ENCODE measurements at regions not wholly inside any gene's neighbourhood (a gene's known extent, or its start where the extent isn't known, plus 50 kb on each side); places are given as distances from the start of the nearest gene placed in this dataset.

- Histone ChIP-seq H3K9ac (ENCODE audit: insufficient read depth, low read length) (no peak overlapping the region), H4K20me1 (ENCODE audit: control insufficient read depth, extremely low read depth, insufficient read depth, low read length) (no peaks in the 10 kb centered on the region), H3K36me3 (ENCODE audit: control insufficient read depth, insufficient read depth, low read length) (no peaks in the 10 kb centered on the region), H3K79me2 (ENCODE audit: control insufficient read depth, insufficient read depth, low read length) (no peaks in the 10 kb centered on the region), H3K4me2 (ENCODE audit: extremely low read depth, insufficient read depth, low read length) (no peak overlapping the region), H3K27ac (ENCODE audit: insufficient read depth, low read length) (no peak overlapping the region), H3K4me1 (ENCODE audit: control insufficient read depth, extremely low read depth, insufficient read depth, low read length) (no peaks in the 10 kb centered on the region), H3K4me3 (replicated peaks in 1 of 4; ENCODE audit: control extremely low read depth in 1 of 4, insufficient read depth in 1 of 4, low read depth in 3 of 4, low read length in 4 of 4) (no peak overlapping the region), H2AFZ (ENCODE audit: low read length) (no peak overlapping the region), H3K9me3 (ENCODE audit: control insufficient read depth, insufficient read depth, low read depth, low read length) (no peaks in the 10 kb centered on the region), H3K27me3 (ENCODE audit: control insufficient read depth, insufficient read depth, low read length) (no peaks in the 10 kb centered on the region)
- TF ChIP-seq CTCF (conservative IDR thresholded peaks at IDR 0.05 in 1 of 2, IDR thresholded peaks at IDR 0.05 in 1 of 2; ENCODE audit: low read depth in 1 of 2, low read length in 2 of 2) (no peak), EZH2 (IDR thresholded peaks at IDR 0.05; ENCODE audit: low read length, missing control alignments) (no peak)
- no peak for DNase-seq (ENCODE audit: low read depth in 2 of 2)
These were observed 157.4 kb downstream of the ANKRD30B start for GRCh38 chr18:14905350-14905749.

- Histone ChIP-seq H3K9ac (ENCODE audit: insufficient read depth, low read length) (no peak overlapping the region), H3K4me3 (replicated peaks in 1 of 4; ENCODE audit: control extremely low read depth in 1 of 4, insufficient read depth in 1 of 4, low read depth in 3 of 4, low read length in 4 of 4) (no peak overlapping the region)
These were observed 158.0 kb downstream of the ANKRD30B start for GRCh38 chr18:14905979-14906378.

GRCh38 chr18:14907420-14907819, 159.4 kb downstream of the ANKRD30B start:
- DNase-seq (ENCODE audit: low read depth in 2 of 2), result no peak
- Histone ChIP-seq H3K27ac (ENCODE audit: insufficient read depth, low read length) (no peak overlapping the region), H3K9me3 (ENCODE audit: control insufficient read depth, insufficient read depth, low read depth, low read length) (no peaks in the 10 kb centered on the region), H3K36me3 (ENCODE audit: control insufficient read depth, insufficient read depth, low read length) (no peaks in the 10 kb centered on the region), H3K9ac (ENCODE audit: insufficient read depth, low read length) (no peak overlapping the region), H3K4me3 (replicated peaks in 1 of 4; ENCODE audit: control extremely low read depth in 1 of 4, insufficient read depth in 1 of 4, low read depth in 3 of 4, low read length in 4 of 4) (no peak overlapping the region), H3K4me1 (ENCODE audit: control insufficient read depth, extremely low read depth, insufficient read depth, low read length) (no peaks in the 10 kb centered on the region), H3K4me2 (ENCODE audit: extremely low read depth, insufficient read depth, low read length) (no peak overlapping the region), H3K27me3 (ENCODE audit: control insufficient read depth, insufficient read depth, low read length) (no peaks in the 10 kb centered on the region), H2AFZ (ENCODE audit: low read length) (no peak overlapping the region), H4K20me1 (ENCODE audit: control insufficient read depth, extremely low read depth, insufficient read depth, low read length) (no peaks in the 10 kb centered on the region), H3K79me2 (ENCODE audit: control insufficient read depth, insufficient read depth, low read length) (no peaks in the 10 kb centered on the region)
- no peak for TF ChIP-seq EZH2 (IDR thresholded peaks at IDR 0.05; ENCODE audit: low read length, missing control alignments)
- TF ChIP-seq CTCF (conservative IDR thresholded peaks at IDR 0.05 in 1 of 2, IDR thresholded peaks at IDR 0.05 in 1 of 2; ENCODE audit: low read depth in 1 of 2, low read length in 2 of 2), result no peak

More at GRCh38 chr18:14905979-14906378, 158.0 kb downstream of the ANKRD30B start:
- Histone ChIP-seq H3K27ac (ENCODE audit: insufficient read depth, low read length) (no peak overlapping the region), H2AFZ (ENCODE audit: low read length) (no peak overlapping the region), H3K36me3 (ENCODE audit: control insufficient read depth, insufficient read depth, low read length) (no peaks in the 10 kb centered on the region), H3K27me3 (ENCODE audit: control insufficient read depth, insufficient read depth, low read length) (no peaks in the 10 kb centered on the region), H3K4me2 (ENCODE audit: extremely low read depth, insufficient read depth, low read length) (no peak overlapping the region), H3K4me1 (ENCODE audit: control insufficient read depth, extremely low read depth, insufficient read depth, low read length) (no peaks in the 10 kb centered on the region), H3K79me2 (ENCODE audit: control insufficient read depth, insufficient read depth, low read length) (no peaks in the 10 kb centered on the region), H4K20me1 (ENCODE audit: control insufficient read depth, extremely low read depth, insufficient read depth, low read length) (no peaks in the 10 kb centered on the region), H3K9me3 (ENCODE audit: control insufficient read depth, insufficient read depth, low read depth, low read length) (no peaks in the 10 kb centered on the region)
- TF ChIP-seq CTCF (conservative IDR thresholded peaks at IDR 0.05 in 1 of 2, IDR thresholded peaks at IDR 0.05 in 1 of 2; ENCODE audit: low read depth in 1 of 2, low read length in 2 of 2), result no peak
- no peak for TF ChIP-seq EZH2 (IDR thresholded peaks at IDR 0.05; ENCODE audit: low read length, missing control alignments)
- no peak for DNase-seq (ENCODE audit: low read depth in 2 of 2)

Data from fibroblast of lung (primary cell).